Naive thymus-derived CD8-positive, alpha-beta T cell (primary cell): ENCODE measurements at regions not wholly inside any gene's neighbourhood (a gene's known extent, or its start where the extent isn't known, plus 50 kb on each side); places are given as distances from the start of the nearest gene placed in this dataset.
A peak's percentile ranks its signal among the peaks of the same experiment; 100 is the strongest.
"Not testable (repeated sequence)": the region's sequence is repeated elsewhere in the genome, so short reads cannot be mapped to it uniquely, and the experiment has no call there.

Experiments used
- ATAC-seq, 2 donors: fragments of 150-1000 bp; cut with Tn5 transposase in 1 of 2; sonication (Bioruptor Pico), chemical (Tn5 transposase) in 1 of 2; 1 replicate in 1 of 2; 2 replicates in 1 of 2; pipeline ENCODE4 v1.10.0; 2021; ENCODE audit warnings: mild to moderate bottlenecking in 2 of 2, moderate library complexity in 2 of 2
- POLR2A ChIA-PET: fragments of 350-600 bp; sonication (Branson Sonifier 250); formaldehyde crosslinking; loops from one replicate; lab custom pipeline; 2021; ENCODE audit warnings: antibody characterized with exemption; lab: Charles Lee
- DNase-seq, 10 donors: peaks; one replicate each; pipeline versions ENCODE4 v3.0.0 to v3.0.0-alpha.2; 2020 to 2022
- H3K27ac Mint-ChIP-seq, 10 donors: one replicate each; pipeline ENCODE4 v1.8.0; 2020 to 2022; ENCODE audit warnings: mild to moderate bottlenecking in 10 of 10, mixed read lengths in 10 of 10, moderate library complexity in 4 of 10, inconsistent platforms in 1 of 10
- H3K27me3 Mint-ChIP-seq, 5 donors: one replicate each; pipeline ENCODE4 v1.8.0; 2021 to 2022; ENCODE audit warnings: mixed read lengths in 5 of 5
- H3K36me3 Mint-ChIP-seq, 3 donors: one replicate each; pipeline ENCODE4 v1.8.0; 2020 to 2022; ENCODE audit warnings: mixed read lengths in 3 of 3, mild to moderate bottlenecking in 2 of 3, inconsistent platforms in 1 of 3
- H3K4me1 Mint-ChIP-seq, 4 donors: one replicate each; pipeline ENCODE4 v1.8.0; 2021 to 2022; ENCODE audit warnings: mixed read lengths in 4 of 4
- H3K4me3 Mint-ChIP-seq, 10 donors: one replicate each; pipeline ENCODE4 v1.8.0; 2020 to 2022; ENCODE audit warnings: mild to moderate bottlenecking in 10 of 10, mixed read lengths in 10 of 10, moderate library complexity in 6 of 10, inconsistent platforms in 1 of 10
- H3K9me3 Mint-ChIP-seq, 9 donors: one replicate each; pipeline ENCODE4 v1.8.0; 2020 to 2022; ENCODE audit warnings: mixed read lengths in 9 of 9, mild to moderate bottlenecking in 3 of 9, inconsistent platforms in 1 of 9, moderate library complexity in 1 of 9

- H3K36me3 Mint-ChIP-seq, DNase-seq, H3K4me3 Mint-ChIP-seq, H3K9me3 Mint-ChIP-seq, H3K27me3 Mint-ChIP-seq, ATAC-seq: not testable (repeated sequence)
- POLR2A ChIA-PET, result interaction anchor here (0.6 kb wide), 1 partner anchor 510 kb away, joined by 3 read pairs; no protein-coding TSS in a partner anchor
- H3K27ac Mint-ChIP-seq, result peak overlapping the region in 1 of 10 donors; percentile 48
- H3K4me1 Mint-ChIP-seq, result peaks cover 7 to 43% (median 15%) of the 10 kb centered on the region in 4 donors
Observed at GRCh38 chr9:72446241-72446640, 75.2 kb upstream of the TMC1 start.

GRCh38 chr9:72445306-72445995 is 76.0 kb upstream of the TMC1 start:
- no peak overlapping the region for H3K4me3 Mint-ChIP-seq
- POLR2A ChIA-PET, result no interaction called here
- peak overlapping the region in 2 of 10 donors; percentile 48 to 70 for H3K27ac Mint-ChIP-seq
- peaks cover 0 to 2% (median 2%) of the 10 kb centered on the region in 5 donors for H3K27me3 Mint-ChIP-seq
- no peak for ATAC-seq
- H3K9me3 Mint-ChIP-seq, result no peaks in the 10 kb centered on the region
- DNase-seq, result no peak
- H3K4me1 Mint-ChIP-seq, result peaks cover 7 to 43% (median 15%) of the 10 kb centered on the region in 4 donors
- no peaks in the 10 kb centered on the region for H3K36me3 Mint-ChIP-seq

DNA sequence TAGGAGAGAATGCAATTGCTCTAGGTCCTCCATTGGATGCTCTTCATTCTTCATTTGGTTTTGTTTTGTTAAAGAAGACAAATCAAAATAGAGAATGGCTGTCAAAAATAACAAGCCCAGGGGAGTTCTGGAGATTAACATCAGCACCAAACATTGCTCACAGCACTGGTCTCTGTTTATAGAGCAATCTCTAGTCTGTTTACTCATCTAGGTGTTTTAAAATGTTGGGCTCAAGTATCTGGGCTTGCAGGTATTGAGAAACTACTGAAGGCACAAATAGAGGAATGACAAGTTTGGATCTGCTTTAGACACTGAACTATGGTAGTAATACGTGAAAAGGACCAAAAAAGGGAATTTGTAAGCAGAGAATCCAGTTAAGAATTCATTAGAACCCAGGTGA is 77.0 kb upstream of the TMC1 start:
- H3K4me3 Mint-ChIP-seq, result no peak overlapping the region
- H3K4me1 Mint-ChIP-seq, result peaks cover 9 to 48% (median 15%) of the 10 kb centered on the region in 4 donors
- DNase-seq (no peak), ATAC-seq (no peak)
- POLR2A ChIA-PET, result interaction anchor here (0.6 to 1.6 kb wide), 2 partner anchors 11 to 79 kb away, joined by 3 to 10 read pairs; partner anchors contain the start of gene ZFAND5
- H3K27me3 Mint-ChIP-seq, result peaks cover 0 to 2% (median under 1%) of the 10 kb centered on the region in 5 donors
- no peaks in the 10 kb centered on the region for H3K36me3 Mint-ChIP-seq
- H3K9me3 Mint-ChIP-seq, result no peaks in the 10 kb centered on the region
- peak overlapping the region in 3 of 10 donors; percentile 34 to 75 (median 65) for H3K27ac Mint-ChIP-seq

GRCh38 chr9:72443855-72444254 is 77.6 kb upstream of the TMC1 start:
- no peaks in the 10 kb centered on the region for H3K9me3 Mint-ChIP-seq
- POLR2A ChIA-PET, result interaction anchor here (0.6 to 1.6 kb wide), 3 partner anchors 10 to 82 kb away, joined by 3 to 10 read pairs (median 3); partner anchors contain the start of gene ZFAND5
- peaks cover 9 to 49% (median 15%) of the 10 kb centered on the region in 4 donors for H3K4me1 Mint-ChIP-seq
- peaks cover 0 to 2% (median 0%) of the 10 kb centered on the region in 5 donors for H3K27me3 Mint-ChIP-seq
- ATAC-seq (peak; percentile 57 to 60), DNase-seq (no peak)
- no peaks in the 10 kb centered on the region for H3K36me3 Mint-ChIP-seq
- peak overlapping the region in 5 of 10 donors; percentile 4 to 84 (median 65) for H3K27ac Mint-ChIP-seq
- H3K4me3 Mint-ChIP-seq, result peak overlapping the region in 2 of 10 donors; percentile 35 to 36

DNA sequence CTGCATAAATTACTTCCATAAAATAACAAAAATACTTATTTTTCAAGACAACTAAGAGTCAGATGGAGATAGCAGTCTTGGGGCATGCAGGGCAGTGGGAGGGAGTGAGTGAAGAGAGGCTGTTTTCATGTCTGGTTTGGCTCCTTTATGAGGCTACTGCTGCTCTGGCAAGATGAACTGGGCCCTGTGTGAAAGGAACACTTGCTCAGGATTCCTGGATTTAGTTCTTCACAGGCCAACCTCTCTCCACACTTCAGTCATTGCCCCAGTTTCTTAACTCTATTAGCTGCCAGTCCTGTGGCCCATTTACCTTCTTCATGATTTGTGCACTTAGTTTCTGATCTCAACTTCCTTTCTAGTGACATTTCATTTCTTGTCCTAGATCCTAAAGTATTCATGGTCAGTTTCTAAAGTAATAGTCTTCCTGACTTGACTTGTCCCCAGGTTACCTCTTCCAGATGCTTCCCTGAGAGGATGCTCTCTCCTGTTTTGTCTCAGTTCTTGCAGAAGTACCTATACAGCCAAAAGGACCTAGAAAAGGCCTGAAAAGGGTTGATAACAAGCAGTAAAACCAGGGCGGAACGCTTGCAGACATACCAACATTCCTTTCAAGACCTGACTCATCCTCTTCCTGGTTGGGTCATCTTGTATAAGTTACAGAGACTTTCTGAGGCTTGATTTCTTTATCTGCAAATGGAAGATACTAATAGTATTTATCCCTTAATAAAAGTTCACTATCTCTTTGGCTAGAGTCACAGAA is 77.0 kb upstream of the ZFAND5 start:
- H3K9me3 Mint-ChIP-seq, result no peaks in the 10 kb centered on the region
- no peaks in the 10 kb centered on the region for H3K36me3 Mint-ChIP-seq
- DNase-seq (no peak), ATAC-seq (no peak)
- no peaks in the 10 kb centered on the region for H3K27me3 Mint-ChIP-seq
- H3K4me1 Mint-ChIP-seq, result peaks cover 9 to 49% (median 15%) of the 10 kb centered on the region in 4 donors
- POLR2A ChIA-PET, result no interaction called here
- peak overlapping the region in 1 of 10 donors; percentile 37 for H3K27ac Mint-ChIP-seq
- no peak overlapping the region for H3K4me3 Mint-ChIP-seq

DNA sequence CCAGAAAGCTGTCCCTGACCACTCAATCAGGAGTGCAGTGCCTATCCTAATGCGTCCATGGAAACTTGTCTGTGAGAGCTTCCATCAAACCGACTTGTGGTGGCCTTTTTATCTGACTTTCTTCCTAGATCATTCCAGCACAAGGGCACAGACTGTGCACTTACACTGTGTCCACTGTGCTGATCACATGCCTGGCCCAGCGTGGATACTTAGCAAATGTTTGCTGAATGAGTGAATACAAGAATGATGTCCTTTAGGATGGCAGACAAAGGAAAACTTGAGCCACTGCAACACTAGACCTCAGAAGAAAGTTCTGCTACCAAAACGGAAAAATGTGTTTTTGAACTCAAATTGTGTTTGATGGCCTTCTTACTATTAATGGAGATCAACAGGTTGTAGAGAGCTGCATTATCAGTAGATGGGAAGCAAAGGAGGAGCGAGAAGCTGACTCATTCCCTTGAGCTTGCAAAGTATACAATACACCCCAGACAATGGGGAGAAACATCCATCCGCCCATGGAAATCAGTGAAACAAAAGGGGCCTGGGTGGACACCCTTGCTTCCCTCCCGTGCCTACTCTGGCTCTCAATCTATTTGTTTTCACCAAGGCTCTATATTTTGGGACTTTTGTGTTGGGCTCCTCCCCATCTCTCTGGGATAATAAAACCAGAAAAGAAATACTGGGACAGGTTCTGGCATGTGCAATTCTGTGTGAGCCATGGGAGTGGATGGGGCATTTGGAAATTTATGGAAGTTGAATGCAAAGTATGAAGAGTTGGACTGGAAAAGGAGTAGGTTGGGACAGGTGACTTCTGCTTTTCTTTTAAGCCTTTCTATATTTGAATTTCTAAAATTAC is 76.2 kb upstream of the ZFAND5 start:
- Mint-ChIP-seq H3K4me3 (no peak overlapping the region), H3K27me3 (peaks cover 0 to 3% (median 0%) of the 10 kb centered on the region in 5 donors), H3K4me1 (peaks cover 9 to 49% (median 15%) of the 10 kb centered on the region in 4 donors), H3K36me3 (no peaks in the 10 kb centered on the region), H3K9me3 (no peaks in the 10 kb centered on the region), H3K27ac (no peak overlapping the region)
- POLR2A ChIA-PET, result no interaction called here
- DNase-seq (no peak), ATAC-seq (no peak)

GRCh38 chr9:72440378-72440777 is 75.4 kb upstream of the ZFAND5 start:
- ATAC-seq (no peak), DNase-seq (no peak)
- POLR2A ChIA-PET, result no interaction called here
- no peaks in the 10 kb centered on the region for H3K9me3 Mint-ChIP-seq
- H3K36me3 Mint-ChIP-seq, result no peaks in the 10 kb centered on the region
- peaks cover 0 to 5% (median 0%) of the 10 kb centered on the region in 5 donors for H3K27me3 Mint-ChIP-seq
- H3K27ac Mint-ChIP-seq, result no peak overlapping the region
- H3K4me1 Mint-ChIP-seq, result peaks cover 9 to 41% (median 15%) of the 10 kb centered on the region in 4 donors
- peak overlapping the region in 1 of 10 donors; percentile 9 for H3K4me3 Mint-ChIP-seq

DNA sequence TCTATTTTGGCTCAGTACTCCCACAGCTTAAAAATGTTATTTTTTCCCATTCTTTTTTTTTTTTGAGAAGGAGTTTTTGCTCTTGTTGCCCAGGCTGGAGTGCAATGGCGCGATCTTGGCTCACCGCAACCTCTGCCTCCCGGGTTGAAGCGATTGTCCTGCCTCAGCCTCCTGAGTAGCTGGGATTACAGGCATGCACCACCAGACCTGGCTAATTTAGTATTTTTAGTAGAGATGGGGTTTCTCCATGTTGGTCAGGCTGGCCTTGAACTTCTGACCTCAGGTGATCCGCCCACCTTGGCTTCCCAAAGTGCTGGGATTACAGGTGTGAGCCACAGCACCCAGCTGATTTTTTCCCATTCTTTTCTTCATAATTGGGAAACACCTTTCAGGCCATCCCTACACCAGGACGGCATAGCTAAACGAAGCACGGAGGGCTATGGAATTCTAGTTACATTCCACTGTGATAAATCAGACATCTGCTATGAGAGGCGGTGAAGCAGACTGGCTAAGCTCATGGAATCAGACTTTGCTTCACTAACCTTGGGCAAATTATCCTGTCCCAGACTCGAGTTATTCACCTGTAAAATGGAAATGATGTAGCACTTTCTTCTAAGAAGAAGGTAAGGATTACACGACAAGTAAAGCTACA is 68.7 kb upstream of the ZFAND5 start:
- POLR2A ChIA-PET, result interaction anchor here (0.7 kb wide), 1 partner anchor 10 kb away, joined by 3 read pairs; no protein-coding TSS in a partner anchor
- not testable (repeated sequence) for H3K4me3 Mint-ChIP-seq, H3K36me3 Mint-ChIP-seq, H3K27ac Mint-ChIP-seq, ATAC-seq, H3K4me1 Mint-ChIP-seq, H3K27me3 Mint-ChIP-seq, DNase-seq, H3K9me3 Mint-ChIP-seq

DNA sequence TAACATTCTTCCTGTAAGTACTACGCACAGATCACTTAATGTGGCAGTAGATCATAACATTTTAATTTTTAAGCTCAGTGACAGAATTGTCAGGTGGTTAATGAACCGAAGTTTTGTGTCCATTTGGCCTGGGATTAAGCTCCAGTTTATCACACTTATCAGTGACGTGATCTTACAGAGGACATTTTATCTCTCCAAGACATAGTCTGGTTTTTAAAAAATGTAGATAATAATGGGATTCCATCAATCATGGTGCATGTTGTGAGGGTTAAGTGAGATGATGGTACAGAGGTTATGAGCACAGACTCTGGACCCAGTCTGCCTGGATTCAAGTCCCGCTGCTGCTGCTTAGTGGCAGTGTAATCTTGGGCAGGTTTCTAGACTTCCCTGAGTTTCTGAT is 66.0 kb upstream of the ZFAND5 start:
- no peaks in the 10 kb centered on the region for H3K4me1 Mint-ChIP-seq
- H3K27ac Mint-ChIP-seq, result no peak overlapping the region
- DNase-seq (no peak), ATAC-seq (no peak)
- peaks cover 0 to 8% (median 3%) of the 10 kb centered on the region in 5 donors for H3K27me3 Mint-ChIP-seq
- no peaks in the 10 kb centered on the region for H3K9me3 Mint-ChIP-seq
- H3K36me3 Mint-ChIP-seq, result no peaks in the 10 kb centered on the region
- no peak overlapping the region for H3K4me3 Mint-ChIP-seq
- POLR2A ChIA-PET, result no interaction called here

DNA sequence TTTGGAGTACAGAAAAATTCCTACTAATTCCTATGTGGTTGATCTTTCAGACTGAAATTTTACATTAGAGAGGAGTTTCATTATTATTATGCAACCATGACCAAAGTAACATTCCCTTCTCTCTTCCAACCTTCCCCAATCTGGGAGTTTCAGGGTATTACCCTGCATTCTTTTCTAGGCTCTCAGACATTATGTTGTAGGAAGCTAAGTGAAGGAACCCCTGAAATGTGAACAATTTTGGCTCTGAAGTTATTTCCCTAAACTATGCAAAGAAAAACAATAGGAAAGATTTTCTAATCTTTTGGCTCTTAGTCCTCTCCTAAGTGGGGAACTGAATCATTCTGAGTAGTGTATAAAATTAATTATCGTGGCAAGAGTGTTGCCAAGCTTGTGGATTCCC is 63.3 kb upstream of the ZFAND5 start:
- Mint-ChIP-seq H3K4me1 (no peaks in the 10 kb centered on the region), H3K36me3 (no peaks in the 10 kb centered on the region), H3K4me3 (no peak overlapping the region), H3K27ac (no peak overlapping the region), H3K9me3 (no peaks in the 10 kb centered on the region), H3K27me3 (peaks cover 0 to 8% (median 3%) of the 10 kb centered on the region in 5 donors)
- no peak for ATAC-seq
- POLR2A ChIA-PET, result no interaction called here
- DNase-seq, result no peak

GRCh38 chr9:72427801-72428200 is 62.8 kb upstream of the ZFAND5 start:
- Mint-ChIP-seq H3K27me3 (peaks cover 0 to 8% (median 3%) of the 10 kb centered on the region in 5 donors), H3K4me1 (no peaks in the 10 kb centered on the region), H3K36me3 (no peaks in the 10 kb centered on the region), H3K27ac (no peak overlapping the region), H3K9me3 (no peaks in the 10 kb centered on the region), H3K4me3 (no peak overlapping the region)
- POLR2A ChIA-PET, result no interaction called here
- DNase-seq, result no peak
- ATAC-seq, result no peak

GRCh38 chr9:72424131-72424530 is 59.1 kb upstream of the ZFAND5 start:
- POLR2A ChIA-PET, result no interaction called here
- no peak for DNase-seq
- peaks cover 0 to 6% (median 3%) of the 10 kb centered on the region in 5 donors for H3K27me3 Mint-ChIP-seq
- H3K27ac Mint-ChIP-seq, result peak overlapping the region in 1 of 10 donors; percentile 1
- H3K9me3 Mint-ChIP-seq, result no peaks in the 10 kb centered on the region
- no peak for ATAC-seq
- H3K4me3 Mint-ChIP-seq, result no peak overlapping the region
- H3K36me3 Mint-ChIP-seq, result no peaks in the 10 kb centered on the region
- peaks cover 0 to 2% (median 0%) of the 10 kb centered on the region in 4 donors for H3K4me1 Mint-ChIP-seq
